ENCODE measurements at regions not wholly inside any gene's neighbourhood (a gene's known extent, or its start where the extent isn't known, plus 50 kb on each side); places are given as distances from the start of the nearest gene placed in this dataset.

GRCh38 chr12:92467886-92468285 is 234.9 kb upstream of the PLEKHG7 start:
- Mint-ChIP-seq H3K27ac (no peak overlapping the region), H3K4me1 (peaks cover 6% of the 10 kb centered on the region), H3K27me3 (no peaks in the 10 kb centered on the region), H3K36me3 (peaks cover 3% of the 10 kb centered on the region), H3K9me3 (no peaks in the 10 kb centered on the region), H3K4me3 (no peak overlapping the region)
- CTCF ChIA-PET, result no interaction called here
- DNase-seq, result no peak

- Mint-ChIP-seq H3K36me3 (peaks cover 3% of the 10 kb centered on the region), H3K9me3 (no peaks in the 10 kb centered on the region), H3K4me3 (no peak overlapping the region), H3K27me3 (no peaks in the 10 kb centered on the region), H3K27ac (no peak overlapping the region), H3K4me1 (peaks cover 11% of the 10 kb centered on the region)
- CTCF ChIA-PET, result no interaction called here
- DNase-seq, result no peak
Measured at GRCh38 chr12:92466391-92467305, 236.1 kb upstream of the PLEKHG7 start.

- Mint-ChIP-seq H3K36me3 (no peaks in the 10 kb centered on the region), H3K27ac (no peak overlapping the region), H3K9me3 (no peaks in the 10 kb centered on the region), H3K4me3 (no peak overlapping the region), H3K4me1 (peaks cover 11% of the 10 kb centered on the region), H3K27me3 (no peaks in the 10 kb centered on the region)
- no peak for DNase-seq
- CTCF ChIA-PET, result no interaction called here
Measured at GRCh38 chr12:92465786-92466295, 236.9 kb upstream of the PLEKHG7 start.

GRCh38 chr12:92464911-92465310 is 237.9 kb upstream of the PLEKHG7 start:
- no peak for DNase-seq
- Mint-ChIP-seq H3K27ac (no peak overlapping the region), H3K27me3 (no peaks in the 10 kb centered on the region), H3K9me3 (no peaks in the 10 kb centered on the region), H3K36me3 (no peaks in the 10 kb centered on the region), H3K4me1 (peaks cover 5% of the 10 kb centered on the region), H3K4me3 (no peak overlapping the region)
- CTCF ChIA-PET, result no interaction called here

GRCh38 chr12:92463171-92463570 is 239.6 kb upstream of the PLEKHG7 start:
- Mint-ChIP-seq H3K36me3 (no peaks in the 10 kb centered on the region), H3K4me1 (peaks cover 5% of the 10 kb centered on the region), H3K9me3 (peaks cover 2% of the 10 kb centered on the region), H3K4me3 (no peak overlapping the region), H3K27me3 (no peaks in the 10 kb centered on the region), H3K27ac (no peak overlapping the region)
- CTCF ChIA-PET, result no interaction called here
- DNase-seq, result no peak

- Mint-ChIP-seq H3K27me3 (no peaks in the 10 kb centered on the region), H3K27ac (no peak overlapping the region), H3K9me3 (peaks cover 2% of the 10 kb centered on the region), H3K36me3 (no peaks in the 10 kb centered on the region), H3K4me1 (peaks cover 5% of the 10 kb centered on the region), H3K4me3 (no peak overlapping the region)
- no peak for DNase-seq
- CTCF ChIA-PET, result no interaction called here
Measured at GRCh38 chr12:92462527-92462926, 240.3 kb upstream of the PLEKHG7 start.

- CTCF ChIA-PET, result no interaction called here
- no peaks in the 10 kb centered on the region for H3K36me3 Mint-ChIP-seq
- H3K27ac Mint-ChIP-seq, result no peak overlapping the region
- H3K27me3 Mint-ChIP-seq, result no peaks in the 10 kb centered on the region
- DNase-seq, result no peak
- H3K4me3 Mint-ChIP-seq, result no peak overlapping the region
- peaks cover 5% of the 10 kb centered on the region for H3K4me1 Mint-ChIP-seq
- H3K9me3 Mint-ChIP-seq, result peaks cover 2% of the 10 kb centered on the region
Measured at GRCh38 chr12:92462049-92462448, 240.7 kb upstream of the PLEKHG7 start.

GRCh38 chr12:92459850-92460249 is 242.9 kb upstream of the PLEKHG7 start:
- Mint-ChIP-seq H3K4me1 (peaks cover 5% of the 10 kb centered on the region), H3K4me3 (no peak overlapping the region), H3K36me3 (no peaks in the 10 kb centered on the region), H3K9me3 (peaks cover 2% of the 10 kb centered on the region), H3K27me3 (no peaks in the 10 kb centered on the region), H3K27ac (no peak overlapping the region)
- CTCF ChIA-PET, result no interaction called here
- no peak for DNase-seq

- no peak for DNase-seq
- Mint-ChIP-seq H3K4me3 (no peak overlapping the region), H3K4me1 (peaks cover 5% of the 10 kb centered on the region), H3K9me3 (peaks cover 2% of the 10 kb centered on the region), H3K36me3 (no peaks in the 10 kb centered on the region), H3K27ac (no peak overlapping the region), H3K27me3 (no peaks in the 10 kb centered on the region)
- CTCF ChIA-PET, result no interaction called here
Measured at GRCh38 chr12:92458996-92459395, 243.8 kb upstream of the PLEKHG7 start.

- DNase-seq, result no peak
- no peaks in the 10 kb centered on the region for H3K27me3 Mint-ChIP-seq
- H3K4me3 Mint-ChIP-seq, result no peak overlapping the region
- peaks cover 5% of the 10 kb centered on the region for H3K4me1 Mint-ChIP-seq
- H3K27ac Mint-ChIP-seq, result no peak overlapping the region
- no peaks in the 10 kb centered on the region for H3K36me3 Mint-ChIP-seq
- H3K9me3 Mint-ChIP-seq, result peaks cover 2% of the 10 kb centered on the region
- CTCF ChIA-PET, result no interaction called here
Measured at GRCh38 chr12:92457458-92458180, 245.2 kb upstream of the PLEKHG7 start.

- H3K27ac Mint-ChIP-seq, result no peak overlapping the region
- H3K4me3 Mint-ChIP-seq, result no peak overlapping the region
- H3K9me3 Mint-ChIP-seq, result peaks cover 9% of the 10 kb centered on the region
- H3K4me1 Mint-ChIP-seq, result no peaks in the 10 kb centered on the region
- H3K27me3 Mint-ChIP-seq, result no peaks in the 10 kb centered on the region
- DNase-seq, result no peak
- peaks cover 6% of the 10 kb centered on the region for H3K36me3 Mint-ChIP-seq
- CTCF ChIA-PET, result interaction anchor here (0.7 kb wide), 1 partner anchor 11 kb away, joined by 3 read pairs; no protein-coding TSS in a partner anchor
Measured at GRCh38 chr12:92452763-92453162, 250.0 kb upstream of the PLEKHG7 start.

- no peak for DNase-seq
- H3K4me3 Mint-ChIP-seq, result no peak overlapping the region
- no peak overlapping the region for H3K27ac Mint-ChIP-seq
- H3K36me3 Mint-ChIP-seq, result peaks cover 6% of the 10 kb centered on the region
- CTCF ChIA-PET, result no interaction called here
- peaks cover 10% of the 10 kb centered on the region for H3K9me3 Mint-ChIP-seq
- peaks cover 12% of the 10 kb centered on the region for H3K4me1 Mint-ChIP-seq
- no peaks in the 10 kb centered on the region for H3K27me3 Mint-ChIP-seq
Measured at GRCh38 chr12:92446083-92446460, 256.7 kb upstream of the PLEKHG7 start.

- no peak overlapping the region for H3K27ac Mint-ChIP-seq
- peaks cover 12% of the 10 kb centered on the region for H3K4me1 Mint-ChIP-seq
- H3K9me3 Mint-ChIP-seq, result peaks cover 5% of the 10 kb centered on the region
- no peak overlapping the region for H3K4me3 Mint-ChIP-seq
- H3K36me3 Mint-ChIP-seq, result peaks cover 3% of the 10 kb centered on the region
- CTCF ChIA-PET, result no interaction called here
- no peaks in the 10 kb centered on the region for H3K27me3 Mint-ChIP-seq
- DNase-seq, result no peak
Measured at GRCh38 chr12:92445253-92446082, 257.3 kb upstream of the PLEKHG7 start.

GRCh38 chr12:92444763-92445162 is 258.0 kb upstream of the PLEKHG7 start:
- H3K27me3 Mint-ChIP-seq, result no peaks in the 10 kb centered on the region
- DNase-seq, result no peak
- peaks cover 3% of the 10 kb centered on the region for H3K36me3 Mint-ChIP-seq
- peaks cover 5% of the 10 kb centered on the region for H3K9me3 Mint-ChIP-seq
- H3K4me3 Mint-ChIP-seq, result no peak overlapping the region
- CTCF ChIA-PET, result interaction anchor here (0.6 kb wide), 1 partner anchor 72 kb away, joined by 3 read pairs; no protein-coding TSS in a partner anchor
- H3K4me1 Mint-ChIP-seq, result peaks cover 12% of the 10 kb centered on the region
- H3K27ac Mint-ChIP-seq, result no peak overlapping the region

All from activated naive CD4-positive, alpha-beta T cell treated with anti-CD3 and anti-CD28 coated beads, Interleukin-2, amount 10 ng/mL, durations not matched to agents 7 days and 5 days (primary cell).